Activated gamma-delta T cell treated with Interleukin-2 at 50 U/mL for 16 hours (primary cell): ENCODE measurements at regions not wholly inside any gene's neighbourhood (a gene's known extent, or its start where the extent isn't known, plus 50 kb on each side); places are given as distances from the start of the nearest gene placed in this dataset.

Source experiments
- DNase-seq: peaks from one replicate; pipeline ENCODE4 v3.0.0-alpha.2; 2020

DNA sequence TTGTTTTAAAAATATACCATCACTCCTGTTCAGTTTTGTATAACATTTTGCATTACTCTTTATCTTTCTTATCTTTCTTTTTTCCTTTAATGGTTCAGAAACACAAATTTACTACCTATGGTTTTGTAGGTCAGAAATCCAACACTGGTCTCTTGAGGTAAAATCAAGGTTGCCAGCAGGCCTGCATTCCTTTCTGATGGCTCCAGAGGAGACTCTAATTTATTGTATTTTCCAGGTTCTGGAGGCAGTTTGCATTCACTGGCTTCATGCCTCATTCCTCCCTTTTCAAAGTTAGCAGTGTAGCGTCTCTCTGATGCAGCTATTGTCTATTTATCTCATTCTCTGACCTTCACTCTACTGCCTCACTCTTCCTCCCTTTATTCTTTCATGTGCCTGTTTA is 767.4 kb downstream of the SLITRK6 start:
- no peak for DNase-seq

- no peak for DNase-seq
Observed at GRCh38 chr13:85028035-85028434, 771.2 kb downstream of the SLITRK6 start.

DNA sequence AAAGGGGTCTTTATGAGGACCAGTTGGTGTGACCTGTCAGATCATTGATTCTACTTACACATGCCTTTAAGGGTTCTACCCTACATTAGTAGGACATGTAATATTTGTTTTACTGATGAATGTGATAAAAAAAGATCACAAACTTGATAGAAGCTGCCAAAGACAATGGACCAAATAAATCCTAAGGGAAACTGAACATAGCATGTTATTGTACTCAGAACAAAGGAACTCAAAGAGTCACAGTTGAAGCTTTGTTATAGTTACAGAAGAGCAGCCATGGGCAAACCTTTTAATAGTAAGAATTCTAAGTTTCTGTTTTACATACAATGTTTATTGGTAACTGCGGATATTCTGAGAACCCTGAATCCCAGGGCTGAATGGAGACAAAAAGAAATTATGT is 780.1 kb downstream of the SLITRK6 start:
- no peak for DNase-seq

DNA sequence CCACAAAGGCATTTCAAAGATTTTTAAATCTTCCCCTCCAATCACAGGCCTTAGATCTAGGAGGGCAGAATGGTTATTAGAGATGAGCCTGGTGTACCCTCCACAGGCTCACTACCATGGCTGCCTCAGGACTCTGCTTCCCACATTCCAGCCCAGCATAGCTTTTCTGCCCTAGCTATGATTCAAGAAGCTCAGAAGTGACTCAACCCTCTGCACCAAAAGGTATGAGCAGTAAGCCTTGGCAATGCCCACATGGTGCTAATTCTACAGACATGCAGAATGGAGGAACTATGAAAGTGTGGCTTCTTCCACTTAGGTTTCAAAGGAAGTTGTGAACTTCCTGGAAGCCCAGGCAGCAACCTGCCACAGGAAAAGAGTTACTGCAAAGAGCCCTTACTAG is 786.2 kb downstream of the SLITRK6 start:
- DNase-seq: no peak

DNA sequence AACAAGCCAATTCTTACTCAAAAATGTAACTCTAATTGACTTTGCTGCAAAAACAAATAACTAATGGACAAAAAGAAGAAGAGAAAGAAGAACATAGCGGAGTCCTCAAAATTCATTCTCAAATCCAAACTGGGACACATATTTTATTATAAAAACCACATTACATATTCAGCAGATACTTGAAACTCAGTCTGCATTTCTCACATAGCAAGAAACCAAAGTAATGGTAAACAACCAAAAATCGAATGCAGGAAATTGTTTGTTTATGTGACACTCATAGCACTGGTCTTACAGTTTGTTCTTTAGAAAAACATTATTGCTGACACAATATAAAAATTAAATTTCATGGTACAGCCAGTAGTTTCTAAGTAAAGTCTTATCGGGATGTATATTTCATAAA is 789.8 kb downstream of the SLITRK6 start:
- DNase-seq: no peak

- DNase-seq: no peak
Observed at GRCh38 chr13:84999252-84999651, 800.0 kb downstream of the SLITRK6 start.

GRCh38 chr13:84998681-84999080 is 800.5 kb downstream of the SLITRK6 start:
- DNase-seq: no peak

GRCh38 chr13:84997858-84998257 is 801.4 kb downstream of the SLITRK6 start:
- no peak for DNase-seq

- DNase-seq: no peak
Observed at GRCh38 chr13:84994582-84994981, 804.6 kb downstream of the SLITRK6 start.

DNA sequence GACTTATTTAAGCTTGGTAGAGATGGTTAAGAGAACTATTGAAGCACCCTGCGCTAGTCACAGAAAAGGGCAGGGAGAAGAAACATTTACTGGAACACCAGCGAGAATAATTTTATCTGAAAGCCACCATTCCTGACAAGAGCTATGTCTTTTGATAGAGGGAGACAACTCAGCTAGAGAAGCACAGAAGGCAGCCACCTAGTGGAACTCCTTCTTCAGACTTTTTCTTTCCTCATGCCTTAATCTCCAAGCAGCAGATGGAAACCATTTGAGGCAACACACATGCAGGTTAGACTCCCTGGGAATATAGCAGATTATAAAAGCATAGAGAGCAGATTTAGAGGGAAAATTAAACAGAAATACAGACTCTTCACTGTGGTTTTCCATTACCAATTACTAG is 813.4 kb downstream of the SLITRK6 start:
- DNase-seq: no peak

- DNase-seq: no peak
Observed at GRCh38 chr13:84983321-84983720, 815.9 kb downstream of the SLITRK6 start.

GRCh38 chr13:84980571-84980970 is 818.6 kb downstream of the SLITRK6 start:
- no peak for DNase-seq

- no peak for DNase-seq
Observed at GRCh38 chr13:84978851-84979250, 820.4 kb downstream of the SLITRK6 start.

GRCh38 chr13:84973661-84974060 is 825.6 kb downstream of the SLITRK6 start:
- no peak for DNase-seq

GRCh38 chr13:84972907-84973306 is 826.3 kb downstream of the SLITRK6 start:
- no peak for DNase-seq

DNA sequence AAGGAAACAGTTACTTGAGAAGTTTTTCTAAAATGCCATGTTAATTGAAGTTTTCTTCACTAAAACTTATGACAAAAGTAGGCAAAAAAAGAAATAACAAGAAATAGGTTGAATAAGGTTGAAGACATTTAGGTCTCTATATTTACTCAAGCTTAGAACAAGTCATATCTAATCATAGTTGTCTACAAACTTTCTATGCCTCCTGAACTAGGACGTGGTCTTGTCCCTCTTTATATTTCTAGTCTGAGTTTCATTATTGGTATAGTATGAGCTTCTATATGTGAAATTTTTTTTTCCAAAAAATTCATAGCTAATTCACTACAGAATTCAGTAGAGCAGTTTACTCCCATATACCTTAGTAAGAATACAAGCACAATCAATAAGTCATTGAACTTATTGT is 836.4 kb downstream of the SLITRK6 start:
- no peak for DNase-seq

GRCh38 chr13:84962141-84962750 is 837.0 kb downstream of the SLITRK6 start:
- DNase-seq: no peak

- DNase-seq: no peak
Observed at GRCh38 chr13:84961023-84961422, 838.2 kb downstream of the SLITRK6 start.

DNA sequence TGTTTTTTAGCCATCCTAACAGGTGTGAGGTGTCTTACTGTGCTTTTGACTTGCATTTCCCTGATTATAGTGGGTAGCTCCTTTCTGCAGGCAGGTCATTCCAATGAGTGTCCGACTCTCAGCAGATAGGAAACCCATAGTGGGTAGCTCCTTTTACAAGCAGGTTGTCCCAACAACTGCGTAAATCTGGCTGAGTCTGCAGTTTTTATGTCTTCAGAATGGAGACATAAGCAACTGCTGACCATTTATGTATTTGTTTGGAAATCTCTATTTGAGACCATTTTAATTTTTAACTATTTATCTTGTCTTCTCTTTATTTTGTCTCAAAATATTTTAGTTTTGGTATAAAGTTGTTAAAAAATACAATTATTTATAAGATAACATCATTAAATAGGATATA is 839.4 kb downstream of the SLITRK6 start:
- no peak for DNase-seq

DNA sequence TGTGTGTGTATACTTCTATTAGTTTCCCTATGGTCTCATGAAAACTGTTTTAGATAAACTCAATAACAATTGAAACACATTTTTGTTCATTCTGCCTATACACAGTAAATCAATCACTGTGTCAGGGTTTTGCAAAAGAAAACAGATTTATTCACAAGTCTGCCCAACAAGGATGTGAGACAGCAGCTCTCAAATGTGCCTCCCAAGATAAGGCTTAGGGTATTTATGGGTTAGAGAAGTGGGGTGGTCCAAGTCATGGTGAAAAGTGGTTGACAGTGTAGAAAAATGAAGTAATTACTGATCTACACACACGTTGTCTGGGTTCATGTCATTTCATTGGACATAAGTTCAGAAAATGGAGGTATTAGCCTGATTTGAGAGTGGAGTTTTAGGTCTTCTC is 844.6 kb downstream of the SLITRK6 start:
- DNase-seq: no peak

DNA sequence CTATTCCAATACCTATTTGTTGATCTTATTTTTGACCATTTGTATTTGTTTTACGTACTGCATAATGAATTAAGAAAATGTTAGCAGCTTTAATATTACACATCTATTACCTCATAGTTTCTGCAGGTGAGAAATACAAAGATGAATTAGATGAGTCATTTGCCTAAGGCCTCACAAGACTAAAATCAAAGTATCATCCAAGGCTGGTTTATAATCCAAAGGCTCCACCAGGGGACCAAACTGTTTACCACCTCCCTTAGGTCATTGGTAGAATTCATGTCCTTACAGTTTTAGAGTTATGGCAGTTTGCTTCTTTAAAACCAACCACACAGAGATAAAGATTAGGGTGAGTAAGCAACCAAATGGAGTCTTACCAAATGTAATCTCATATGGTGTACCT is 848.1 kb downstream of the SLITRK6 start:
- no peak for DNase-seq

GRCh38 chr13:84946192-84946591 is 853.0 kb downstream of the SLITRK6 start:
- DNase-seq: no peak

DNA sequence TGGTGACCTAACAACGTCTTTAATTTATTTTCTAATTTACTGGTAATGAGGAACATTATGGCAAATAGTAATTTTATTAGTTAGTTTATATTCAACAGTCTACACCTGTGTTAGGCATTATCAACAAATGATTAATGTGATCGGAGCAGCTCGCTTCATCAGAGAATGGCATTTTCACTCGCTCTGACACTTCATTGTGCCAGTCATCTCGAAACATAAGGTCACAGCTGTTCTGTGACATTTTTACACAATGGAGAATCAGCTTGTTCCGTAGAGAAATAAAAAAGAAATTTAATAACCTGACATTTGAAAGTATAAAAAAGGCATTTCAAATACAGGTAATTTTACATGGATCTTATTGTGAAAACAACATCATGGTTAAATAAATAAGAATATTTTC is 858.4 kb downstream of the SLITRK6 start:
- DNase-seq: no peak

- no peak for DNase-seq
Observed at GRCh38 chr13:84940167-84940566, 859.1 kb downstream of the SLITRK6 start.

- no peak for DNase-seq
Observed at GRCh38 chr13:84934911-84935310, 864.3 kb downstream of the SLITRK6 start.

- DNase-seq: no peak
Observed at GRCh38 chr13:84933797-84934196, 865.4 kb downstream of the SLITRK6 start.
